ENCODE measurements at regions not wholly inside any gene's neighbourhood (a gene's known extent, or its start where the extent isn't known, plus 50 kb on each side); places are given as distances from the start of the nearest gene placed in this dataset.

- Mint-ChIP-seq H3K27ac (no peak overlapping the region), H3K9me3 (peaks cover 42% of the 10 kb centered on the region), H3K36me3 (ENCODE audit: low read depth) (no peaks in the 10 kb centered on the region), H3K27me3 (ENCODE audit: insufficient read depth) (no peaks in the 10 kb centered on the region), H3K4me1 (ENCODE audit: low read depth) (no peaks in the 10 kb centered on the region), H3K4me3 (no peak overlapping the region)
- no peak for TF ChIP-seq CTCF (IDR thresholded peaks at IDR 0.05)
- no peak for DNase-seq
These were observed 636.8 kb upstream of the GRM3 start for GRCh38 chr7:86006909-86007308.

- H3K9me3 Mint-ChIP-seq: peaks cover 72% of the 10 kb centered on the region
- no peaks in the 10 kb centered on the region for H3K27me3 Mint-ChIP-seq (ENCODE audit: insufficient read depth)
- no peak overlapping the region for H3K4me3 Mint-ChIP-seq
- no peak for TF ChIP-seq CTCF (IDR thresholded peaks at IDR 0.05)
- H3K4me1 Mint-ChIP-seq (ENCODE audit: low read depth): no peaks in the 10 kb centered on the region
- DNase-seq: no peak
- H3K27ac Mint-ChIP-seq: no peak overlapping the region
- H3K36me3 Mint-ChIP-seq (ENCODE audit: low read depth): no peaks in the 10 kb centered on the region
These were observed 640.9 kb upstream of the GRM3 start for GRCh38 chr7:86002858-86003257.

GRCh38 chr7:85997515-85997914 is 646.2 kb upstream of the GRM3 start:
- TF ChIP-seq CTCF (IDR thresholded peaks at IDR 0.05): no peak
- no peaks in the 10 kb centered on the region; the same call in 1 of the 2 replicates for H3K27me3 Mint-ChIP-seq (ENCODE audit: insufficient read depth)
- H3K4me3 Mint-ChIP-seq: no peak overlapping the region
- no peak for DNase-seq
- H3K9me3 Mint-ChIP-seq: peaks cover 81% of the 10 kb centered on the region
- H3K4me1 Mint-ChIP-seq (ENCODE audit: low read depth): no peaks in the 10 kb centered on the region
- H3K27ac Mint-ChIP-seq: no peak overlapping the region
- H3K36me3 Mint-ChIP-seq (ENCODE audit: low read depth): no peaks in the 10 kb centered on the region; the same call in 1 of the 2 replicates

DNA sequence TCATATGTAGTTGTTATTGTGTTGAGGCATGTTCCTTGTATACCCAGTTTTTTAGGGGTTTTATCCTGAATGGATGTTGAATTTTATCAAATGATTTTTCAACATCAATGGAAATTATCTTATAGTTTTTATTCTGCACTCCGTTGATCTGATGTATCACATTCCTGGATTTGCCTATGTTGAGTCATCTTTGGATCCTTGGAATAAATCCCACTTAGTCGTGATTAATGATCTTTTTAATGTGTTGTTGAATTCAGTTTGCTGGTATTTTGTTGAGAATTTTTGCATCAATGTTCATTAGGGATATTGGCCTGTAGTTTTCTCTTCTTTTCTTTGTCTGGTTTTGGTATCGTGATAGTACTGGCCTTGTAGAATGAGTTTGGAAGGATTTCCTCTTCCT is 648.6 kb upstream of the GRM3 start:
- no peak for DNase-seq
- Mint-ChIP-seq H3K27me3 (ENCODE audit: insufficient read depth) (no peaks in the 10 kb centered on the region; the same call in 1 of the 2 replicates), H3K4me3 (no peak overlapping the region), H3K36me3 (ENCODE audit: low read depth) (no peaks in the 10 kb centered on the region; the same call in 1 of the 2 replicates), H3K4me1 (ENCODE audit: low read depth) (no peaks in the 10 kb centered on the region), H3K27ac (no peak overlapping the region), H3K9me3 (peaks cover 63% of the 10 kb centered on the region)
- no peak for TF ChIP-seq CTCF (IDR thresholded peaks at IDR 0.05)

DNA sequence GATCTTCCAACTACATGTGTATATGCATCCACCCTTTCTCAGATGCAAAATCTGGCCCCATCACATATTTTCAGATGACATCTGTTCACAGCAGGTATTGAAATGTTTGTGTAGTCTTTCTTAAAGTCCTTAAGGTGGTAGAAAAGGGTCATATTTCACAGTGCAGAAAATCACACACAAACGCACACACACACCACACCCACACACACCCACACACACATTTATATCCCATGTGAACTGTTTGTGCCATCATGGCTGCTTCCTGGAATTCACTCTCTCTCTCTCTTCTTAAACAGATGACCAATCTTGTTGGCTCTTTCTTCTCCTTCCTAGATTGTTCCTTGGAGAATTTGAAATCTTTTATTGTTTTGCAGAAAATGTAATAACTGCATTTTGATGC is 663.0 kb upstream of the GRM3 start:
- H3K27ac Mint-ChIP-seq: no peak overlapping the region
- H3K4me1 Mint-ChIP-seq (ENCODE audit: low read depth): no peaks in the 10 kb centered on the region
- H3K27me3 Mint-ChIP-seq (ENCODE audit: insufficient read depth): no peaks in the 10 kb centered on the region
- no peak for TF ChIP-seq CTCF (IDR thresholded peaks at IDR 0.05)
- no peak for DNase-seq
- H3K36me3 Mint-ChIP-seq (ENCODE audit: low read depth): no peaks in the 10 kb centered on the region
- peaks cover 12% of the 10 kb centered on the region for H3K9me3 Mint-ChIP-seq
- H3K4me3 Mint-ChIP-seq: no peak overlapping the region

GRCh38 chr7:85974176-85974575 is 669.5 kb upstream of the GRM3 start:
- Mint-ChIP-seq H3K27me3 (ENCODE audit: insufficient read depth) (no peaks in the 10 kb centered on the region; the same call in 1 of the 2 replicates), H3K36me3 (ENCODE audit: low read depth) (no peaks in the 10 kb centered on the region), H3K9me3 (peaks cover 22% of the 10 kb centered on the region), H3K27ac (no peak overlapping the region), H3K4me1 (ENCODE audit: low read depth) (no peaks in the 10 kb centered on the region), H3K4me3 (no peak overlapping the region)
- TF ChIP-seq CTCF (IDR thresholded peaks at IDR 0.05): no peak
- no peak for DNase-seq
